NCI-H446 (cell line): ENCODE measurements at regions not wholly inside any gene's neighbourhood (a gene's known extent, or its start where the extent isn't known, plus 50 kb on each side); places are given as distances from the start of the nearest gene placed in this dataset.
"Not testable (repeated sequence)": the region's sequence is repeated elsewhere in the genome, so short reads cannot be mapped to it uniquely, and the experiment has no call there.

Source experiments
- DNase-seq, 2 experiments: peaks; one replicate each; lab custom pipeline; 2025; lab: John Stamatoyannopoulos, UW

DNA sequence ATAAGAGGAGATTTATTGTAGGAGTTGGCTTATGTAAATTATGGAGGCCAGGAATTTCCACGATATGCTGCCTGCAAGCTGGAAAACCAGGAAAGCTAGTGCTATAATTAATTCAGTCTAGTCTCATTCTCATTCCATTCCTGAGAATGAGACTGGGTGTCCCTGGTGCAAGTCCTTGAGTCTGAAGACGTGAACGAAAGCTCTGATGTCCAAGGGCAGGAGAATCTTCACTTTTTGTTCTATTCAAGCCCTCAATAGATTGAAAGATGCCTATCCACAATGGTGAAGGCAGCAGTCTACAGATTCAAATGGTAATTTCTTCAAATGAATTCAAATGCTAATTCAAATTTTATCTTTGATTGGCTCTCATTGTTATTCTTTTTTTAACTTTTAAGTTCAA, 851.1 kb upstream of the MGAT4C start:
- DNase-seq, result no peak

- no peak for DNase-seq
These were observed 839.9 kb upstream of the MGAT4C start for GRCh38 chr12:87096082-87096585.

DNA sequence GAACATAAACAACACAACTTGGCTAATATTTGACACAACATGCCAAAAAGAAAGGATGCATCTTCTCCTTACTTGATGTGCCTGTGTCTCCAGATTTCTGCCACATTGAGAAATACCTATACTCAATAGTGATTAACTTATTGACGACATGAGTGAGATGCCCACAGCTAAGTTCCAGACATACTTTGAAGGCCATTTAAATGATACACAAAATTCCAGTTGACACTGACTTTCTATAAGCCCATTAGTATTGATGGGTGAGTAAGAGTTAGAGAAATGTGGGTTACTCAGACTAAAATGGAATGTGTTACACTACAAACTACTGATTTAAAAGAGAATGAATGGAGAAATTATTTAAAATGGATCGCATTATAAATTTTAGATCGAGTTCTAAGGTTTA, 838.2 kb upstream of the MGAT4C start:
- no peak for DNase-seq

- DNase-seq, result no peak
These were observed 836.2 kb upstream of the MGAT4C start for GRCh38 chr12:87092421-87092820.

DNA sequence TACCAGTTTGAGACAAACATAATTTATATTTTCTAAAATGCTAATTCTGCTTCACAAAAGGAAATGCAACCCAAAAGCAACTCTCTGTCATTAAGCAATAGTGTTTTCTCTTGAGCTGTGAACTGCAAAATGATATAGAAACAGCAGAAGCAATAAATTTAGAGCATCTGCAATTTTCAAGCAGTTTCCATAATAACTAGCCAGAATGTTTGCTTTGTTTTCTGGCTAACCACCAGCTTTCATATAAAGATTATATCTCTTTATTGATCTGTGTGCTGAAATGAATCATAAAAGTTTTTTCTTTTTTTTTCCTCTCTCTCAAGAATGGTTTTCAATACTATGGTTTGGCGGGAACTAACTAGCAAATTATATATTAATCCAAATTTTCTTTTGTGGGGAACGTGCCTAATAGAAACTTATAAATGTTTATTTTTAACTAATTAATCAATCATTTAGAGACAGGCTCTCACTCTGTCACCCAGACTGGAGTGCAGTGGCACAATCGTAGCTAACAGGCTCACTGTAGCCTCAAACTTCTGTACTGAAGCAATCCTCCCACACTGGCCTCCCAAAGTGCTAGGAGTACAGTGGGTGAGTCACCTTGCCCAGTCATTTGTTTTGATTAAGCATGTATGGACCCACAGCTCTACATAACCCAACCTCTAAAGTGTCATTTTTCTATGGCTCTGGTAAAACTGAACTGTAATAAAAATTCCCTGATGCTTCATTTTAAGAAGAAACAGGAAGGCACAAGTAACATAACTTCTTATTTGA, 830.1 kb upstream of the MGAT4C start:
- DNase-seq, result peak in 1 of 2 experiments; percentile 60

DNA sequence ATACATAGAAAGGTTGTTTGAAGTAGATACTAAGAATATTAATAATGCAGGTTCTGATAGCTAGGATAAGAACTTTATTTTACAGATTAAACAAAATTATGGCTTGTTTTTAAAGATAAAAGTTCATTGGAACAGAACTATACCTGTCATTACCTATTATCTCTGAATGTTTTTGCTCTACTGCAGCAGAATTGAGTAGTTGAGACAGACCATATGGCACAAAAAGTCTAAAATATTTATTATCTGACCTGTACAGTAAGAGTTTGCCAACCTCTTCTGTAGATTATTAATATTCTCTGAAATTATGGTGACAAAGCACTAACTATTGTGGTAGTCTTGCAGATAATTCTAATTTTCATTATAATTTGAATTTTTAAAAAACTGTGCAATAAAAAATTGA, 829.1 kb upstream of the MGAT4C start:
- DNase-seq, result no peak

DNA sequence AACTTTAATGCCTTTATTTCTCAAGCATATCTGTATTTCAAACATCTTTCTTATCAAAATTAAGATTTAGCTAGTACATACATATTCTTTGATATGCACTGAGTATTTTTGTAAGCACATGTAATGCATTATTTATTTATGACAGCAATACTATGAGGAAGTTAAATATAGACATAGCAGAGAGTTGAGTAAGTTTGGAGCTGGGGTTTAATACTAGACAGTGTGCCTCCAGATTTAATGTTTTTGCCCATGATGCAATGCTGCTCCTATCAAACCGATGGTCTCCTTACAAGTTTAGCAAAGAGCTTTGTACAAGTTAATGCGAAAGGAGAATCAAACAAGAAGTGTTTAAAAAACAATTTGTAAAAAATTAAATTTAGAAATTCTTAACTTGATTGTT, 826.6 kb upstream of the MGAT4C start:
- no peak for DNase-seq

GRCh38 chr12:87074781-87075180, 818.6 kb upstream of the MGAT4C start:
- no peak for DNase-seq

DNA sequence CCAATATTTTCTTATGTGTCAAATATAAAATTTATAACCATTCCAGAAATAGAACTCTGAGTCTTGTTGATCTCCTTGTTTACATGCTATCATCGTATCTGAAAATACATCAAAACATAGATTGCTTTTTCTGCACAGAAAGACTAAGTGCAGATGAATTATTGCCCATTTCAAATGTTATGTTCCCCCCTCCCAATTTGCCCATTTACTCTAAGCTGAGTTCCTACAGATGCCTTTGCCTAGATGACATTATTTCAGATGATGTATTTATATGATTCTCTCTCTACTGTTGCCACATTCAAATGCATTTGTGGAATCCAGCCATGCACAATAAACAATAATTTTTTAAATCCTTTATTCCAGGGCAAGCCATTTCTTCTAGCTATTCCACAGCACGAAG, 810.1 kb upstream of the MGAT4C start:
- DNase-seq, result no peak

DNA sequence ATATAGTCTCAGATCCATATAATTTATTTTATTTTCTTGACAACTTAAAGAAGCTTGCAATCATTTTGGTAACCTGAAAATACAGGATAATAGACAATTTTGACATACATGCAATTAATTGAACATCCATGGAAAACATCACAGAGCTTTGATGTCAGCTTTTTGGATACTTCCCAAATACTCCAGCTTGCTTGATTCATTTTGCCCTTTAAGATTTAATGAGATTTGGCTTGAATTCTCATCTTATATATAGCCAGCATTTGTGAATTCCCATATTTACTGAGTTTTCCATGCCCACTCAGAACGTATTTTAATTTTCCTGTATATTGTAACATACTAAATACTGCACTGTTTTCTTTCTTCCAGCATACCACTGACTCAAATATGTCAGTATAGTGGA, 803.0 kb upstream of the MGAT4C start:
- DNase-seq, result peak; percentile 65 to 76

GRCh38 chr12:87054226-87054625, 798.0 kb upstream of the MGAT4C start:
- peak in 1 of 2 experiments; percentile 53 for DNase-seq

DNA sequence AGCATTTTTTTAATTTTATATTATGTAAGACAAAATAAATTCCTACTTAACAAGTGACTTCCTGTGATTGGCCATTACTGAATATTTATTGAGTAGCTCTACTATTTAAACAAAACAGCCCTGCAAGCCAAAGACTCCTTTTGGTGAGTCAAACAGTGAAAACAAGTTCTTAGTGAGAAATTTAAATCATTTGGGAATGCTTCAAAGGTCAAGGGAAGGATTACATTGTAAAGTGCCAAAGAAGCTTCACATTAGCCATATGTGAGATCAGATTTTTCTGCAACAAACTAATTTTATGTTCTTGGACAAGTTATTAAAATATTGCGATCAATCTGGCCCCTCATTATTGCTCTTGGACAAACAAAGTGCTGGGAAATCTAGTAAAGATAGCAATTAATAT, 795.4 kb upstream of the MGAT4C start:
- peak in 1 of 2 experiments; percentile 42 for DNase-seq

DNA sequence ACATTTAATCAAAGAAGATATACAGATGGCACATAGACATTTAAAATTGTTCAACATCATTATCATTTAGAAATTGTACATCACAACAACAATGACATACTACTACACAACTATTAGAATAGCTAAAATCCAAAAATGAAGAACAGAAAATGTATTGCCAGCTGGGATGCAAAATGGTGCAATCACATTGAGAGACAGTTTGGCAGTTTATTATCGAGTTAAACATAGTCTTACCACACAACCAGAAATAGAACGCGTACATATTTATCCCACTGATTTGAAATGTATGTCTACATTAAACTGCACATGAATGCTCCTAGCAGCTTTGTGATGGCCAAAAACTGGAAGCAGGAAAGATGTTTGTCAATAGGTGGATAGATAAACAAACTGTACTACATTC, 791.5 kb upstream of the MGAT4C start:
- DNase-seq, result no peak

DNA sequence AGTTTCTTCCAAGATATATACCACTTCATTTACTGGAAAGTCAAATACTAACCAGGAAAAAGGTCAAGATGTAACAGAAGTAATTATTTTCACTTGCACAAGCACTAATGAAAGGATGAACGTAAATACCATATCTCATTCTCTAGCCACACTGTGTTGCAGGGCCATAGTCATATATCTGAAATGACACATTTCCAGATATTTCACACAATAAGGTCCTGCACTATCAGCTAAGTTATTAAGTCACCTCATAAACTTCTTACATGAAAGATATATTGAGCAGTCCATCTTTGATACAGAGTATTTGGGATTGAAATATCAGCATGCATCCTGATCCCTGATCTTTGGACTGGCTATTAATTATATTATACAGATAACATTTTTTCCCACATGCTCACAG, 783.3 kb upstream of the MGAT4C start:
- no peak for DNase-seq

DNA sequence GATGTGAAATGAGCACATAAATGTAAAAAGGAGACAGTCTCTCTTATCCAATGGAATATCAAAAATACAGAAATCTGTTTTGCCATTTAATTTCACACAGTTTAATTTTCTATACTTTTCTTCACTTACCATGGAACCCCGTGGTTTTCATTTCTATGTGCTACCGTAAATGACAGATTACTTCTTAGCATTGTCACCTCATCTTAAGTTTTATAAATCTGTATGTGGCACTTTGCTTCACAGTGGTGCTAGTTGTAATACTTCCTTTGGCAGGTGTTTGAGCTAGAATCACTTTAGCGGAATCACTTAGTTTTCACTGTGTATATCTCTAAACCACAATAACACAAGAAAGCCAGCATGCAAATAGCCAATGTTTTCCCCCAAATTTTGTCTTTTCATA, 781.9 kb upstream of the MGAT4C start:
- DNase-seq, result no peak

DNA sequence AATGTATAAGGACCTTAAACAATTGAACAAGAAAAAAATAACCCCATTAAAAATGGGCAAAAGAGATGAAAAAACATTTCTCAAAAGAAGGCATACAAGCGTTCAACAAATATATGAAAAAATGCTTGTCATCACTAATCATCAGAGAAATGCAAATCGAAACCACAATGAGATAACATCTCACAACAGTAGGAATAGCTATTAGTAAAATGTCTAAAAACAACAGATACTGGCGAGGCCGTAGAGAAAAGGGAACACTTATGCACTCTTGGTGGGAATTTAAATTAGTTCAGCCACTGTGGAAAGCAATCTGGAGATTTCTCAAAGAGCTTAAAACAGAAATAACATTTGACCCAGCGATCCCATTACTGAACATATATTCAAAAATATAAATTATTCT, 769.8 kb upstream of the MGAT4C start:
- no peak for DNase-seq

GRCh38 chr12:87021400-87021799, 765.2 kb upstream of the MGAT4C start:
- DNase-seq, result no peak

- DNase-seq, result peak in 1 of 2 experiments; percentile 2
These were observed 763.9 kb upstream of the MGAT4C start for GRCh38 chr12:87020071-87020470.

DNA sequence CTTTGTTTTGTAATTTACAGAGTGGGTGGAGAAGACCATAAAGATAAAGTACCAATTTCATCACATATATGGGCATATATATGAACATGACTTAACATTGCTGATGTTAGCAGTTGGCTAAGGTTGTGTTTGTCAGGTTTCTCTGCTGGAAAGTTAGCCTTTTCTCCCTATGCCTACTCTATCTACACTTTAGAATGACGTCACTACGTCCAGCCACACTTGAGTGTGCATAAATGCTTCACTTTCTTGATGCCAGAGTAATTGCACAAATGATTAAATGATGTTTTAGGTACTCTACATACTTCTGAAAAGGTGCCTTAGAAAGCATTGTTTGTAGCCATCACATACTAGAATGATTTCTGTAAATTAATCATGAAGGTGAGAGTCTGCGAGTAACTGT, 759.2 kb upstream of the MGAT4C start:
- no peak for DNase-seq

DNA sequence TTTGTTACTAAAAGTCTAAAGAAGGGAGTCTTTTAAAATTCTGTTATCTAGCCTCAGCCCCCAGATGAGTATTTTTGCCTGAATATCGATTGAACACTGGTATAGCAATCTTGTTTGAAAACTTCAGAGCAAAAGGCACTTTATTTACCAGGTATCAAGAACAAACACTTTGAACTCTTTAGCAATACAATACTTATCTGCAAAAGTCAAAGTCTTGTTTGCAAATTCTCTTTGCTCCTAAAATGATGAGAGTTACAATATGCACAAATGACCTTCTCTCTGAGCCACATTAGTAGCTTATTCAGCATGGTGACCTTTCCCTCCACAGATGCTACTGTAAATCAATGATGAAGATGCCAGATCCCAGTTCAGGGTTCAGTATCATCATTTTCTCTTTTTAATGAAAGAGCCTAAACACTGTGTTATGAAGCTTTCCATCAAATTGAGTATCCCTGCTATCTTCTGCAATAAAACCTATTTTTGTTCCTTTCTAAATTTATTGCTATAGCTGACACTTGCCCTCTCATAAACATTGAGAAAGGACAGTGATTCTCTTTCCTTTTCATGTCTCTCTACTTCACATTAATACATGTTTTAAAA, 752.7 kb upstream of the MGAT4C start:
- DNase-seq, result no peak

GRCh38 chr12:87001102-87001501, 744.9 kb upstream of the MGAT4C start:
- no peak for DNase-seq

DNA sequence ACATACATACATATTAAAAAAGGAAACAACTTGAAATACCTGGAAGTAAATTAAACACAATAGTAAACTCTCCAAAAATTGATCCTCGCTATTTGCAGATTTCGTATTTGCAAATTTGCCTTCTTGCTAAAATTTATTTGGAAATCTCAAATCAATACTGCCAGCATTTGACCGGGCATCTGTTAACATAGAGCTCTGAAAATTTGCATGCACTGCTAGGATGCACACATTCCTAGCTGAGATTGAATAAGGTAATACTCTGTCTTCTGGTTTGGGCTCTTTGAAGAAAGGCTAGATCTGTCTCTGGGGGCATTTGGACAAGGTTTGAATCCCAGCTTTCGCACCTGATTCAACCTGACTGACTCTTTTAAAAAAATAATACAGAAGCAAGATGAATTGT, 729.1 kb upstream of the MGAT4C start:
- no peak for DNase-seq

DNA sequence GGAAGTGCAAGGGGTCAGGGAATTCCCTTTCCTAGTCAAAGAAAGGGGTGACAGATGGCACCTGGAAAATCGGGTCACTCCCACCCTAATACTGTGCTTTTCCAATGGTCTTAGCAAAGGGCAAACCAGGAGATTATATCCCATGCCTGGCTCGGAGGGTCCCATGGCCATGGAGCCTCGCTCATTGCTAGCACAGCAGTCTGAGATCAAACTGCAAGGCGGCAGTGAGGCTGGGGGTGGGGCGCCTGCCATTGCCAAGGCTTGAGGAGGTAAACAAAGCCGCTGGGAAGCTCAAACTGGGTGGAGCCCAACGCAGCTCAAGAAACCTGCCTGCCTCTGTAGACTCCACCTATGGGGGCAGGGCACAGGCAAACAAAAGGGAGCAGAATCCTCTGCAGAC, 714.4 kb upstream of the MGAT4C start:
- not testable (repeated sequence) for DNase-seq
